ENCODE measurements at regions not wholly inside any gene's neighbourhood (a gene's known extent, or its start where the extent isn't known, plus 50 kb on each side); places are given as distances from the start of the nearest gene placed in this dataset.

DNA sequence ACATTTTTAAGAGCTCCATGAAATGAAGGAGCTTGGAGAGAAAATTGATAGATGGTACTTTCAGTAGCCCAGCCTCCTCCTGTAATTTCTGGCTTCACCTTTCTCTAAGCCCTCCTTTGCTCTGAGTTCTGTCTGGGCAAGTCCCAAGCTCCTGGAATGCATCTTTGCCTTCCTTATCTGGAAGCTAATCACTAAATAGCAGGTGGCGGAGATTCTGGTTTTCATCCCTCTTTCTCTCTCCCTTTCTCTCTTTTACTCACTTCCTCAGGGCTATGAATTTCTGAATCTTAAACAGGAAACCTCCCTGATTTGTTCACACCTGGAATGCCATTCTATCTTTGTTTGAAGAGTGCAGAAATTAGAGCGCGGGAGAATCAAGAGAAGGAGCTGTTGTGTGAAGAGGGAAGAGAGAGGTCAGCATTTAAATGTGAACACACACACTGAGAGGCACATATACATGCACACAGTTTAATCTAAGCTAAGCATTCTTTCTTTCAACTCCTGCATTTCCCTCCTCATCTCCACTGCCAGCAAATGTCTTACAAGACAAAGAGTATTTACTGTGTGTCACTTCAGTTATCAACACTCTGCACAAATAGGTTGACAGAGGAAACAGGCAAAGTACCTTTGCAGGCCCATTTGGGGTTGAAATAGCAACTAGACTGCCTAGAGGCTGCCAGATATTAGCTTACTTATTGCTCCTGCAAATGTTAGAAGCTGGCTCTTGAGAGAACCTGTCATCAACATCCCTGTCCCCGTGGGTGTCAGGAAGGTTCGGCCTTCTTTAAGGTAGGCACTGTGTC, 199.4 kb upstream of the CAMK1G start:
- intact Hi-C loops (cut with DNase I) = no loop called here
- no peaks in the 10 kb centered on the region for H3K4me1 ChIP-seq
- ATAC-seq = no peak
- no peak overlapping the region for H3K4me3 ChIP-seq
- DNase-seq = no peak
- peaks cover 0 to 11% (median 0%) of the 10 kb centered on the region in 7 donors for H3K27me3 ChIP-seq
- 64 to 68% methylated on average over 5 of the region's 5 CpGs for WGBS, 2 donors
- no peaks in the 10 kb centered on the region for H3K36me3 ChIP-seq
- no peaks in the 10 kb centered on the region for H3K9me3 ChIP-seq
- no peak overlapping the region for H3K27ac ChIP-seq
- TF ChIP-seq, protein P1, sequence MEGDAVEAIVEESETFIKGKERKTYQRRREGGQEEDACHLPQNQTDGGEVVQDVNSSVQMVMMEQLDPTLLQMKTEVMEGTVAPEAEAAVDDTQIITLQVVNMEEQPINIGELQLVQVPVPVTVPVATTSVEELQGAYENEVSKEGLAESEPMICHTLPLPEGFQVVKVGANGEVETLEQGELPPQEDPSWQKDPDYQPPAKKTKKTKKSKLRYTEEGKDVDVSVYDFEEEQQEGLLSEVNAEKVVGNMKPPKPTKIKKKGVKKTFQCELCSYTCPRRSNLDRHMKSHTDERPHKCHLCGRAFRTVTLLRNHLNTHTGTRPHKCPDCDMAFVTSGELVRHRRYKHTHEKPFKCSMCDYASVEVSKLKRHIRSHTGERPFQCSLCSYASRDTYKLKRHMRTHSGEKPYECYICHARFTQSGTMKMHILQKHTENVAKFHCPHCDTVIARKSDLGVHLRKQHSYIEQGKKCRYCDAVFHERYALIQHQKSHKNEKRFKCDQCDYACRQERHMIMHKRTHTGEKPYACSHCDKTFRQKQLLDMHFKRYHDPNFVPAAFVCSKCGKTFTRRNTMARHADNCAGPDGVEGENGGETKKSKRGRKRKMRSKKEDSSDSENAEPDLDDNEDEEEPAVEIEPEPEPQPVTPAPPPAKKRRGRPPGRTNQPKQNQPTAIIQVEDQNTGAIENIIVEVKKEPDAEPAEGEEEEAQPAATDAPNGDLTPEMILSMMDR (IDR thresholded peaks at IDR 0.05) = no peak

DNA sequence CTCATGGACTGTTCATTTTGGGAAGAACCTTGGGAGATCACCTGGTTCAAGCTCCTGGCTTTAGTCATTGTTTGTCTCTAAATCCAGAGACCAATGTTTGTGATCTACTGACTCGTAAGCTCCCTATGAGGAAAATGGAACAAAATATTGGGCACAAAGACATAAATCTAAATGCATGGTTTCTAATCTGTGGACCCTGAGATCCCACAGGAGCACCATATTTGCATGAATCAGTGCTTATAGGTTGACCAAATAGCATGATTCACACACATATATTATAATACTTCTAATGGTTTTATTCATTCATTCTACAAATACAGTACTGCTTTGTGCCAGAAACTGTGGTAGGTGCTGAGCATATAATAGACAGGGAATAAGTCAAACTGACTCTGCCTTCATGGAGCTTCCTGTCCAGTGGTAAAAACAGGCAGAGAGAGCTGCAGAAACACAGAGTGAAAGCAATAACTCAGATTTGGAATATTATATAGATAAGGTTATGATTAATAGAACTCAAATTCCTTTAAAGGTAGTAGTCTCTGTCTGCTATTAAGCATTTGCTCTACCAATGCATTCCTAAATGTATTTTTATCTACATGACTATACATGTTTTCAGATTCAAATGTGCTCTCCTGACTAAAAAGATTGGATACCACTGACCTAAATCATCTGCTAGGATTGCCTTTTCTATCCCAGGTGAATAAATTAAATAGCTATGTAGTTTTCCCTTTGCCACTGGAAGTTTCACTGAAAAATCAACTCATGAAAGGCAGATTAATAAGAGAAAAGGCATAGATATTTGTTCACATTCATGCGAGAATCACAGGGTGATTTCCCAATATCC, 198.6 kb upstream of the CAMK1G start:
- intact Hi-C loops (cut with DNase I) = no loop called here
- no peak for ATAC-seq
- Histone ChIP-seq H3K36me3 (no peaks in the 10 kb centered on the region), H3K9me3 (no peaks in the 10 kb centered on the region), H3K4me1 (no peaks in the 10 kb centered on the region), H3K27ac (no peak overlapping the region), H3K27me3 (peaks cover 0 to 7% (median 0%) of the 10 kb centered on the region in 7 donors), H3K4me3 (no peak overlapping the region)
- TF ChIP-seq, protein P1 (IDR thresholded peaks at IDR 0.05) = no peak
- WGBS, 2 donors = 96 to 97% methylated on average over 2 of the region's 2 CpGs
- DNase-seq = no peak

DNA sequence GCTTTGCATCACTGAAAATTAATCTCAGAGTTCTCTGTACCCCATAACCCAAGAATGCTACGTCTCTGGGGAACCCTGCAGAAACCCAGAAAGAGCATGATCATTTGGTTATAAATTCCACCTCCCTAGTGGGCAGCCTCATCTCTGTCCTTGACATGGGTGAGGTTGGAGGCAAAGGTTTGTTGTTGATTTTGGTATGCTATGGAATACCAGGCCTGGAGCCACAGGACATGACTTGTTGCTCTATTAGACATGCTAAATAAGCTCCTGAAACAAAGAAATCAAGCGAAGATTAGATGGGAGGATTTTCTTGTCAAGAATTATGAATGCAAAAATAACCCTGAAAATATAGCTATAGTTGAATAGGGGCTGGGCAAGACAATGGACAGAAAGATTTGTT, 197.4 kb upstream of the CAMK1G start:
- Histone ChIP-seq H3K36me3 (no peaks in the 10 kb centered on the region), H3K9me3 (no peaks in the 10 kb centered on the region), H3K4me3 (no peak overlapping the region), H3K4me1 (no peaks in the 10 kb centered on the region), H3K27me3 (peaks cover 0 to 6% (median 0%) of the 10 kb centered on the region in 7 donors), H3K27ac (no peak overlapping the region)
- no peak for ATAC-seq
- intact Hi-C loops (cut with DNase I) = no loop called here
- WGBS, 2 donors = 89 to 93% methylated on average over 2 of the region's 2 CpGs
- no peak for DNase-seq
- TF ChIP-seq, protein P1 (IDR thresholded peaks at IDR 0.05) = no peak

DNA sequence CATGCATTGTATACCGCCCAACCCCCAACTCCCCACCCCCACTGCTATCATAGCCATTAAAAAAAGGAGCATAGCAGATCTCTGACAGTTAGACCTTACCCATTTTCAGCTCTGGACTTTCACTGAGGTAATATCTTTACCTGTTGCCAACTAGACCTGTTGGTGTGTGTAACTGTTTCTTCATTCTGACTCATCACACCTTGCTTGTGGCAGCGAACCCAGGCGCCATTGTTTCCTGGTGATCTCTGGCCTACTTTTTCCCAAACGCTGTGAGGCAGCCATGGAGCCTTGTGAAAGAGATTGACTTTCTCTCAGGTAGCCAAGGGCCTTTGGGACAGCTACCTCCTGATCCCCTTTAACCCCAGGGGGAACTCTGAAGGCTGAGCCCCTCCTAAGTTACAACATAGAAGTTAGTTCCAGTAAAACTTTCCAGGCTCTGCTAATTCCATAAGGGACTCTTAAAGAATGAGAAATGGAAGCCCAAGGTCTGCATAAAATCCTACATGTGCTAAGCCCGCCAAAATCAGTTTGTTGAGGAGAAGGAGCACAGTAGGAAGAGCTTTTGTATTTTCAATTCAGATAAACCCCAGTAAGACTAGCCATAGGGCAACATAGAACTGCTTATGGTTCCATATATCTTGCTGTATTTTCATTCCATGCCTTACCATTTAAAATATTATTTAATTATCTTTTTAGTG, 196.1 kb upstream of the CAMK1G start:
- intact Hi-C loops (cut with DNase I) = no loop called here
- Histone ChIP-seq H3K4me3 (no peak overlapping the region), H3K9me3 (no peaks in the 10 kb centered on the region), H3K36me3 (no peaks in the 10 kb centered on the region), H3K27ac (no peak overlapping the region), H3K4me1 (no peaks in the 10 kb centered on the region), H3K27me3 (peaks cover 0 to 6% (median 0%) of the 10 kb centered on the region in 7 donors)
- WGBS, 2 donors = 94% methylated on average over 5 of the region's 5 CpGs
- no peak for DNase-seq
- TF ChIP-seq, protein P1 (IDR thresholded peaks at IDR 0.05) = no peak
- no peak for ATAC-seq

All from heart right ventricle (tissue), 16 donors.